ENCODE measurements at regions not wholly inside any gene's neighbourhood (a gene's known extent, or its start where the extent isn't known, plus 50 kb on each side); places are given as distances from the start of the nearest gene placed in this dataset.
"Not testable (repeated sequence)": the region's sequence is repeated elsewhere in the genome, so short reads cannot be mapped to it uniquely, and the experiment has no call there.

GRCh38 chr11:86749821-86750401 lies 50.4 kb upstream of the PRSS23 start:
- no peak for DNase-seq

GRCh38 chr11:86749376-86749775 lies 51.0 kb upstream of the PRSS23 start:
- no peak for DNase-seq

GRCh38 chr11:86748296-86748695 lies 52.0 kb upstream of the PRSS23 start:
- DNase-seq = no peak

- DNase-seq = no peak
These were observed 52.5 kb upstream of the PRSS23 start for GRCh38 chr11:86747801-86748200.

GRCh38 chr11:86746514-86746913 lies 53.8 kb upstream of the PRSS23 start:
- no peak for DNase-seq

- DNase-seq = no peak
These were observed 54.8 kb upstream of the PRSS23 start for GRCh38 chr11:86745571-86745970.

GRCh38 chr11:86743223-86744118 lies 56.9 kb upstream of the PRSS23 start:
- peak; percentile 53 for DNase-seq

GRCh38 chr11:86741839-86742805 lies 58.2 kb upstream of the PRSS23 start:
- DNase-seq = no peak

- no peak for DNase-seq
These were observed 58.9 kb upstream of the PRSS23 start for GRCh38 chr11:86741484-86741835.

GRCh38 chr11:86740628-86741483 lies 59.5 kb upstream of the PRSS23 start:
- peak; percentile 60 for DNase-seq

- DNase-seq = no peak
These were observed 61.8 kb upstream of the PRSS23 start for GRCh38 chr11:86738568-86738967.

GRCh38 chr11:86737737-86738136 lies 62.6 kb upstream of the PRSS23 start:
- no peak for DNase-seq

GRCh38 chr11:86737230-86737629 lies 63.1 kb upstream of the PRSS23 start:
- DNase-seq = no peak

GRCh38 chr11:86736291-86737143 lies 63.8 kb upstream of the PRSS23 start:
- DNase-seq = no peak

GRCh38 chr11:86735451-86736290 lies 63.3 kb upstream of the ME3 start:
- no peak for DNase-seq

- not testable (repeated sequence) for DNase-seq
These were observed 60.3 kb upstream of the ME3 start for GRCh38 chr11:86732739-86733138.

- DNase-seq = not testable (repeated sequence)
These were observed 59.9 kb upstream of the ME3 start for GRCh38 chr11:86732286-86732685.

- DNase-seq = not testable (repeated sequence)
These were observed 57.2 kb upstream of the ME3 start for GRCh38 chr11:86729576-86729975.

GRCh38 chr11:86728562-86728961 lies 56.1 kb upstream of the ME3 start:
- no peak for DNase-seq

Measured in occipital lobe (tissue), 1 donor.